WTC11 (cell line): ENCODE measurements at regions not wholly inside any gene's neighbourhood (a gene's known extent, or its start where the extent isn't known, plus 50 kb on each side); places are given as distances from the start of the nearest gene placed in this dataset.

Experiments used
- ATAC-seq: fragments of 200-7000 bp; cut with Tn5 transposase; 2 replicates; pipeline ENCODE4 v1.10.0; 2021; ENCODE audit warnings: mild to moderate bottlenecking, moderate library complexity
- CTCF ChIA-PET: fragments of 300-600 bp; sonication (Branson Sonifier 250); formaldehyde crosslinking; loops from one replicate; lab custom pipeline; 2021; ENCODE audit warnings: antibody characterized with exemption; lab: Charles Lee
- POLR2A ChIA-PET: fragments of 350-600 bp; sonication (Branson Sonifier 250); formaldehyde crosslinking; loops from one replicate; lab custom pipeline; 2021; ENCODE audit warnings: antibody characterized with exemption; lab: Charles Lee
- DNase-seq: peaks from one replicate; pipeline ENCODE4 v3.0.0; 2021; ENCODE audit warnings: low spot score
- H3K27ac Mint-ChIP-seq: 2 replicates; pipeline ENCODE4 v1.8.0; 2021; ENCODE audit warnings: mixed read lengths
- H3K27me3 Mint-ChIP-seq: 2 replicates; pipeline ENCODE4 v1.8.0; 2021; ENCODE audit warnings: low read depth, mild to moderate bottlenecking, moderate library complexity, mixed read lengths
- H3K36me3 Mint-ChIP-seq: 2 replicates; pipeline ENCODE4 v1.8.0; 2021; ENCODE audit warnings: mixed read lengths
- H3K4me1 Mint-ChIP-seq: 2 replicates; pipeline ENCODE4 v1.8.0; 2022; ENCODE audit warnings: mixed read lengths
- H3K4me3 Mint-ChIP-seq: 2 replicates; pipeline ENCODE4 v1.8.0; 2021; ENCODE audit warnings: mild to moderate bottlenecking, moderate library complexity, mixed read lengths
- H3K9me3 Mint-ChIP-seq: 2 replicates; pipeline ENCODE4 v1.8.0; 2021; ENCODE audit warnings: mixed read lengths
- ATF2 ChIP-seq: sonication (generic); formaldehyde crosslinking; IDR thresholded peaks from 2 replicates; pipeline ENCODE4 v1.8.1; 2022; ENCODE audit warnings: low read depth, missing genetic modification reagents, borderline replicate concordance
- CBFB ChIP-seq: sonication (generic); formaldehyde crosslinking; IDR thresholded peaks from 2 replicates; pipeline ENCODE4 v1.8.1; 2022; ENCODE audit warnings: mild to moderate bottlenecking, low read depth, missing genetic modification reagents
- E2F5 ChIP-seq: sonication (generic); formaldehyde crosslinking; IDR thresholded peaks from 2 replicates; pipeline ENCODE4 v1.8.1; 2022; ENCODE audit warnings: mild to moderate bottlenecking, moderate library complexity, missing genetic modification reagents
- EMX1 ChIP-seq: fragments of 250-450 bp; sonication (Bioruptor Pico); IDR thresholded peaks from 2 replicates; pipeline ENCODE4 v1.8.0; 2021; ENCODE audit warnings: mild to moderate bottlenecking
- GRHL2 ChIP-seq: fragments of 250-450 bp; sonication (Bioruptor Pico); IDR thresholded peaks from 2 replicates; pipeline ENCODE4 v1.8.0; 2022; ENCODE audit warnings: mild to moderate bottlenecking, moderate library complexity; ENCODE audit not compliant: insufficient replicate concordance, severe bottlenecking
- KAT7 ChIP-seq: sonication (generic); formaldehyde crosslinking; IDR thresholded peaks from 2 replicates; pipeline ENCODE4 v1.8.1; 2023; ENCODE audit warnings: missing genetic modification reagents, mild to moderate bottlenecking, borderline replicate concordance
- NR1H2 ChIP-seq: sonication (generic); formaldehyde crosslinking; IDR thresholded peaks from 2 replicates; pipeline ENCODE4 v1.9.0; 2021; ENCODE audit warnings: mild to moderate bottlenecking, moderate library complexity, missing genetic modification reagents
- NR3C1 ChIP-seq: sonication (generic); formaldehyde crosslinking; conservative IDR thresholded peaks from 2 replicates; pipeline ENCODE4 v1.8.1; 2023; ENCODE audit warnings: low read depth, mild to moderate bottlenecking, missing genetic modification reagents
- ZBTB21 ChIP-seq: sonication (generic); formaldehyde crosslinking; IDR thresholded peaks from 2 replicates; pipeline ENCODE4 v1.8.1; 2023; ENCODE audit warnings: mild to moderate bottlenecking, missing genetic modification reagents, borderline replicate concordance
- ZNF219 ChIP-seq: sonication (generic); formaldehyde crosslinking; IDR thresholded peaks from 2 replicates; pipeline ENCODE4 v1.8.0; 2023; ENCODE audit warnings: missing genetic modification reagents, mild to moderate bottlenecking, borderline replicate concordance
- ZNF396 ChIP-seq: fragments of 250-450 bp; sonication (Bioruptor Pico); IDR thresholded peaks from 2 replicates; pipeline ENCODE4 v1.8.0; 2021; ENCODE audit warnings: mild to moderate bottlenecking, moderate library complexity, borderline replicate concordance
- ZNF512 ChIP-seq: sonication (generic); formaldehyde crosslinking; IDR thresholded peaks from 2 replicates; pipeline ENCODE4 v1.8.1; 2022; ENCODE audit warnings: missing genetic modification reagents, borderline replicate concordance
- TF ChIP-seq, protein P1 (sequence below): sonication (generic); formaldehyde crosslinking; IDR thresholded peaks from 2 replicates; pipeline ENCODE4 v1.8.1; 2023; ENCODE audit warnings: mild to moderate bottlenecking, missing genetic modification reagents, borderline replicate concordance
- TF ChIP-seq, protein P2 (sequence below): sonication (generic); formaldehyde crosslinking; IDR thresholded peaks from 2 replicates; pipeline ENCODE4 v1.8.0; 2023; ENCODE audit warnings: mild to moderate bottlenecking, missing genetic modification reagents
- TF ChIP-seq, protein P3 (sequence below): sonication (generic); formaldehyde crosslinking; conservative IDR thresholded peaks from 2 replicates; pipeline ENCODE4 v1.8.1; 2022; ENCODE audit warnings: mild to moderate bottlenecking, missing genetic modification reagents
- TF ChIP-seq, protein P4 (sequence below): sonication (generic); formaldehyde crosslinking; IDR thresholded peaks from 2 replicates; pipeline ENCODE4 v1.8.0; 2023; ENCODE audit warnings: missing genetic modification reagents, mild to moderate bottlenecking, borderline replicate concordance
- TF ChIP-seq, protein P5 (sequence below): fragments of 250-450 bp; sonication (Bioruptor Pico); IDR thresholded peaks from 2 replicates; pipeline ENCODE4 v1.9.0; 2021; ENCODE audit warnings: mild to moderate bottlenecking

- DNase-seq (no peak), ATAC-seq (peak; percentile 58)
- no peaks in the 10 kb centered on the region for H3K36me3 Mint-ChIP-seq
- ChIA-PET CTCF (no interaction called here), POLR2A (no interaction called here)
- no peak overlapping the region for H3K27ac Mint-ChIP-seq
- TF ChIP-seq EMX1 (no peak), ZBTB21 (no peak), ZNF396 (CRISPR knock-in tag) (no peak), ATF2 (CRISPR knock-in tag) (no peak), NR1H2 (CRISPR knock-in tag) (no peak), ZNF219 (no peak), NR3C1 (CRISPR knock-in tag) (no peak), CBFB (no peak), GRHL2 (CRISPR knock-in tag) (no peak), ZNF512 (CRISPR knock-in tag) (no peak), E2F5 (CRISPR knock-in tag) (no peak), KAT7 (no peak)
- TF ChIP-seq, protein P1, sequence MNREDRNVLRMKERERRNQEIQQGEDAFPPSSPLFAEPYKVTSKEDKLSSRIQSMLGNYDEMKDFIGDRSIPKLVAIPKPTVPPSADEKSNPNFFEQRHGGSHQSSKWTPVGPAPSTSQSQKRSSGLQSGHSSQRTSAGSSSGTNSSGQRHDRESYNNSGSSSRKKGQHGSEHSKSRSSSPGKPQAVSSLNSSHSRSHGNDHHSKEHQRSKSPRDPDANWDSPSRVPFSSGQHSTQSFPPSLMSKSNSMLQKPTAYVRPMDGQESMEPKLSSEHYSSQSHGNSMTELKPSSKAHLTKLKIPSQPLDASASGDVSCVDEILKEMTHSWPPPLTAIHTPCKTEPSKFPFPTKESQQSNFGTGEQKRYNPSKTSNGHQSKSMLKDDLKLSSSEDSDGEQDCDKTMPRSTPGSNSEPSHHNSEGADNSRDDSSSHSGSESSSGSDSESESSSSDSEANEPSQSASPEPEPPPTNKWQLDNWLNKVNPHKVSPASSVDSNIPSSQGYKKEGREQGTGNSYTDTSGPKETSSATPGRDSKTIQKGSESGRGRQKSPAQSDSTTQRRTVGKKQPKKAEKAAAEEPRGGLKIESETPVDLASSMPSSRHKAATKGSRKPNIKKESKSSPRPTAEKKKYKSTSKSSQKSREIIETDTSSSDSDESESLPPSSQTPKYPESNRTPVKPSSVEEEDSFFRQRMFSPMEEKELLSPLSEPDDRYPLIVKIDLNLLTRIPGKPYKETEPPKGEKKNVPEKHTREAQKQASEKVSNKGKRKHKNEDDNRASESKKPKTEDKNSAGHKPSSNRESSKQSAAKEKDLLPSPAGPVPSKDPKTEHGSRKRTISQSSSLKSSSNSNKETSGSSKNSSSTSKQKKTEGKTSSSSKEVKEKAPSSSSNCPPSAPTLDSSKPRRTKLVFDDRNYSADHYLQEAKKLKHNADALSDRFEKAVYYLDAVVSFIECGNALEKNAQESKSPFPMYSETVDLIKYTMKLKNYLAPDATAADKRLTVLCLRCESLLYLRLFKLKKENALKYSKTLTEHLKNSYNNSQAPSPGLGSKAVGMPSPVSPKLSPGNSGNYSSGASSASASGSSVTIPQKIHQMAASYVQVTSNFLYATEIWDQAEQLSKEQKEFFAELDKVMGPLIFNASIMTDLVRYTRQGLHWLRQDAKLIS (CRISPR knock-in tag): no peak
- TF ChIP-seq, protein P2, sequence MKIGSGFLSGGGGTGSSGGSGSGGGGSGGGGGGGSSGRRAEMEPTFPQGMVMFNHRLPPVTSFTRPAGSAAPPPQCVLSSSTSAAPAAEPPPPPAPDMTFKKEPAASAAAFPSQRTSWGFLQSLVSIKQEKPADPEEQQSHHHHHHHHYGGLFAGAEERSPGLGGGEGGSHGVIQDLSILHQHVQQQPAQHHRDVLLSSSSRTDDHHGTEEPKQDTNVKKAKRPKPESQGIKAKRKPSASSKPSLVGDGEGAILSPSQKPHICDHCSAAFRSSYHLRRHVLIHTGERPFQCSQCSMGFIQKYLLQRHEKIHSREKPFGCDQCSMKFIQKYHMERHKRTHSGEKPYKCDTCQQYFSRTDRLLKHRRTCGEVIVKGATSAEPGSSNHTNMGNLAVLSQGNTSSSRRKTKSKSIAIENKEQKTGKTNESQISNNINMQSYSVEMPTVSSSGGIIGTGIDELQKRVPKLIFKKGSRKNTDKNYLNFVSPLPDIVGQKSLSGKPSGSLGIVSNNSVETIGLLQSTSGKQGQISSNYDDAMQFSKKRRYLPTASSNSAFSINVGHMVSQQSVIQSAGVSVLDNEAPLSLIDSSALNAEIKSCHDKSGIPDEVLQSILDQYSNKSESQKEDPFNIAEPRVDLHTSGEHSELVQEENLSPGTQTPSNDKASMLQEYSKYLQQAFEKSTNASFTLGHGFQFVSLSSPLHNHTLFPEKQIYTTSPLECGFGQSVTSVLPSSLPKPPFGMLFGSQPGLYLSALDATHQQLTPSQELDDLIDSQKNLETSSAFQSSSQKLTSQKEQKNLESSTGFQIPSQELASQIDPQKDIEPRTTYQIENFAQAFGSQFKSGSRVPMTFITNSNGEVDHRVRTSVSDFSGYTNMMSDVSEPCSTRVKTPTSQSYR (CRISPR knock-in tag): no peak
- TF ChIP-seq, protein P3, sequence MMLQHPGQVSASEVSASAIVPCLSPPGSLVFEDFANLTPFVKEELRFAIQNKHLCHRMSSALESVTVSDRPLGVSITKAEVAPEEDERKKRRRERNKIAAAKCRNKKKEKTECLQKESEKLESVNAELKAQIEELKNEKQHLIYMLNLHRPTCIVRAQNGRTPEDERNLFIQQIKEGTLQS (CRISPR knock-in tag): no peak
- TF ChIP-seq, protein P4, sequence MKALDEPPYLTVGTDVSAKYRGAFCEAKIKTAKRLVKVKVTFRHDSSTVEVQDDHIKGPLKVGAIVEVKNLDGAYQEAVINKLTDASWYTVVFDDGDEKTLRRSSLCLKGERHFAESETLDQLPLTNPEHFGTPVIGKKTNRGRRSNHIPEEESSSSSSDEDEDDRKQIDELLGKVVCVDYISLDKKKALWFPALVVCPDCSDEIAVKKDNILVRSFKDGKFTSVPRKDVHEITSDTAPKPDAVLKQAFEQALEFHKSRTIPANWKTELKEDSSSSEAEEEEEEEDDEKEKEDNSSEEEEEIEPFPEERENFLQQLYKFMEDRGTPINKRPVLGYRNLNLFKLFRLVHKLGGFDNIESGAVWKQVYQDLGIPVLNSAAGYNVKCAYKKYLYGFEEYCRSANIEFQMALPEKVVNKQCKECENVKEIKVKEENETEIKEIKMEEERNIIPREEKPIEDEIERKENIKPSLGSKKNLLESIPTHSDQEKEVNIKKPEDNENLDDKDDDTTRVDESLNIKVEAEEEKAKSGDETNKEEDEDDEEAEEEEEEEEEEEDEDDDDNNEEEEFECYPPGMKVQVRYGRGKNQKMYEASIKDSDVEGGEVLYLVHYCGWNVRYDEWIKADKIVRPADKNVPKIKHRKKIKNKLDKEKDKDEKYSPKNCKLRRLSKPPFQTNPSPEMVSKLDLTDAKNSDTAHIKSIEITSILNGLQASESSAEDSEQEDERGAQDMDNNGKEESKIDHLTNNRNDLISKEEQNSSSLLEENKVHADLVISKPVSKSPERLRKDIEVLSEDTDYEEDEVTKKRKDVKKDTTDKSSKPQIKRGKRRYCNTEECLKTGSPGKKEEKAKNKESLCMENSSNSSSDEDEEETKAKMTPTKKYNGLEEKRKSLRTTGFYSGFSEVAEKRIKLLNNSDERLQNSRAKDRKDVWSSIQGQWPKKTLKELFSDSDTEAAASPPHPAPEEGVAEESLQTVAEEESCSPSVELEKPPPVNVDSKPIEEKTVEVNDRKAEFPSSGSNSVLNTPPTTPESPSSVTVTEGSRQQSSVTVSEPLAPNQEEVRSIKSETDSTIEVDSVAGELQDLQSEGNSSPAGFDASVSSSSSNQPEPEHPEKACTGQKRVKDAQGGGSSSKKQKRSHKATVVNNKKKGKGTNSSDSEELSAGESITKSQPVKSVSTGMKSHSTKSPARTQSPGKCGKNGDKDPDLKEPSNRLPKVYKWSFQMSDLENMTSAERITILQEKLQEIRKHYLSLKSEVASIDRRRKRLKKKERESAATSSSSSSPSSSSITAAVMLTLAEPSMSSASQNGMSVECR (CRISPR knock-in tag): no peak
- TF ChIP-seq, protein P5, sequence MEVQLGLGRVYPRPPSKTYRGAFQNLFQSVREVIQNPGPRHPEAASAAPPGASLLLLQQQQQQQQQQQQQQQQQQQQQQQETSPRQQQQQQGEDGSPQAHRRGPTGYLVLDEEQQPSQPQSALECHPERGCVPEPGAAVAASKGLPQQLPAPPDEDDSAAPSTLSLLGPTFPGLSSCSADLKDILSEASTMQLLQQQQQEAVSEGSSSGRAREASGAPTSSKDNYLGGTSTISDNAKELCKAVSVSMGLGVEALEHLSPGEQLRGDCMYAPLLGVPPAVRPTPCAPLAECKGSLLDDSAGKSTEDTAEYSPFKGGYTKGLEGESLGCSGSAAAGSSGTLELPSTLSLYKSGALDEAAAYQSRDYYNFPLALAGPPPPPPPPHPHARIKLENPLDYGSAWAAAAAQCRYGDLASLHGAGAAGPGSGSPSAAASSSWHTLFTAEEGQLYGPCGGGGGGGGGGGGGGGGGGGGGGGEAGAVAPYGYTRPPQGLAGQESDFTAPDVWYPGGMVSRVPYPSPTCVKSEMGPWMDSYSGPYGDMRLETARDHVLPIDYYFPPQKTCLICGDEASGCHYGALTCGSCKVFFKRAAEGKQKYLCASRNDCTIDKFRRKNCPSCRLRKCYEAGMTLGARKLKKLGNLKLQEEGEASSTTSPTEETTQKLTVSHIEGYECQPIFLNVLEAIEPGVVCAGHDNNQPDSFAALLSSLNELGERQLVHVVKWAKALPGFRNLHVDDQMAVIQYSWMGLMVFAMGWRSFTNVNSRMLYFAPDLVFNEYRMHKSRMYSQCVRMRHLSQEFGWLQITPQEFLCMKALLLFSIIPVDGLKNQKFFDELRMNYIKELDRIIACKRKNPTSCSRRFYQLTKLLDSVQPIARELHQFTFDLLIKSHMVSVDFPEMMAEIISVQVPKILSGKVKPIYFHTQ (CRISPR knock-in tag): no peak
- H3K9me3 Mint-ChIP-seq: no peaks in the 10 kb centered on the region
- no peak overlapping the region for H3K4me3 Mint-ChIP-seq
- H3K27me3 Mint-ChIP-seq: no peaks in the 10 kb centered on the region
- peaks cover 7% of the 10 kb centered on the region for H3K4me1 Mint-ChIP-seq
Observed at GRCh38 chr6:51466427-51466826, 621.0 kb downstream of the PKHD1 start.
